Large intestine (tissue), 3 donors: ENCODE measurements at regions not wholly inside any gene's neighbourhood (a gene's known extent, or its start where the extent isn't known, plus 50 kb on each side); places are given as distances from the start of the nearest gene placed in this dataset.
A peak's percentile ranks its signal among the peaks of the same experiment; 100 is the strongest.

Experiments
- DNase-seq, 2 donors: peaks; one replicate each; pipeline versions ENCODE4 v3.0.0 to v3.0.0-alpha.2; 2013
- H3K27ac ChIP-seq: one replicate; pipeline ENCODE4 v1.5.1; 2013; ENCODE audit warnings: low read length
- H3K27me3 ChIP-seq: 2 replicates; pipeline ENCODE4 v1.6.1; 2013; ENCODE audit warnings: low read length; ENCODE audit not compliant: control insufficient read depth, insufficient read depth
- H3K36me3 ChIP-seq: 2 replicates; pipeline ENCODE4 v1.6.1; 2013; ENCODE audit warnings: low read length; ENCODE audit not compliant: control insufficient read depth, insufficient read depth
- H3K4me1 ChIP-seq: one replicate; pipeline ENCODE4 v1.6.1; 2013; ENCODE audit warnings: low read length; ENCODE audit not compliant: control insufficient read depth, insufficient read depth
- H3K4me3 ChIP-seq: one replicate; pipeline ENCODE4 v1.5.1; 2013; ENCODE audit warnings: low read length
- H3K9me3 ChIP-seq: one replicate; pipeline ENCODE4 v1.6.1; 2013; ENCODE audit warnings: mild to moderate bottlenecking, low read depth, low read length, moderate library complexity; ENCODE audit not compliant: control insufficient read depth
- WGBS: methylation state at CpG from one replicate; pipeline ENCODE4 v1.1.5; 2013; ENCODE audit warnings: low lambda C conversion rate; ENCODE audit not compliant: insufficient coverage; 5-methylcytosine and 5-hydroxymethylcytosine counted together

- H3K27ac ChIP-seq: no peak overlapping the region
- no CpG with 5 or more reads among the region's 3 CpGs for WGBS
- H3K36me3 ChIP-seq: no peaks in the 10 kb centered on the region
- DNase-seq: no peak
- H3K9me3 ChIP-seq: no peaks in the 10 kb centered on the region
- no peaks in the 10 kb centered on the region for H3K4me1 ChIP-seq
- no peak overlapping the region for H3K4me3 ChIP-seq
- no peaks in the 10 kb centered on the region for H3K27me3 ChIP-seq
These were observed 94.3 kb upstream of the ZC3H12C start for GRCh38 chr11:109998921-109999320.

DNA sequence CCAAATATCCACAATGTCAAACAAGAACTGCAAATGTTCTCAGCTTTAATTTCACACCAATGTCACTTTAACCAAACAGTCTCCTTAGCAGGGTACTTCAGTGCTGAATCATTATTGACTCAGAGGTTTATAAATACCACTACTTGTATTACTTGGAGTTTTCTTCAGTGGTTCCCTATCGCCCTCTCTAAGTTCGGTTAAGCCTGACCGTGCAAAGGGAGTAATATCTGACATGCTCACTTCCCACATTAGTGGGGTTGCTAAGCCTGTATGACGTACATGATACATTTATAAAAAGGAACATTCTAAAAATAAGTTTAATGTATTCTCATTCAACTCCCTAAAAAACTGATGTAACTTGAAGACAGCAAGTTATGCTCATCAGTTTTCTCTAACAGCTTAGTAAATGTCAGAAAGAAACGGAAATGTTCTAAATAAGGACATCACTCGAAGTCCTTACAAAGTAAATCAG lies 93.1 kb upstream of the ZC3H12C start:
- H3K4me3 ChIP-seq: no peak overlapping the region
- no peaks in the 10 kb centered on the region for H3K9me3 ChIP-seq
- H3K36me3 ChIP-seq: no peaks in the 10 kb centered on the region
- peak in 1 of 2 donors; percentile 18 for DNase-seq
- H3K27ac ChIP-seq: no peak overlapping the region
- H3K4me1 ChIP-seq: no peaks in the 10 kb centered on the region
- 88% methylated on average over 2 of the region's 6 CpGs for whole genome bisulfite sequencing
- H3K27me3 ChIP-seq: no peaks in the 10 kb centered on the region

DNA sequence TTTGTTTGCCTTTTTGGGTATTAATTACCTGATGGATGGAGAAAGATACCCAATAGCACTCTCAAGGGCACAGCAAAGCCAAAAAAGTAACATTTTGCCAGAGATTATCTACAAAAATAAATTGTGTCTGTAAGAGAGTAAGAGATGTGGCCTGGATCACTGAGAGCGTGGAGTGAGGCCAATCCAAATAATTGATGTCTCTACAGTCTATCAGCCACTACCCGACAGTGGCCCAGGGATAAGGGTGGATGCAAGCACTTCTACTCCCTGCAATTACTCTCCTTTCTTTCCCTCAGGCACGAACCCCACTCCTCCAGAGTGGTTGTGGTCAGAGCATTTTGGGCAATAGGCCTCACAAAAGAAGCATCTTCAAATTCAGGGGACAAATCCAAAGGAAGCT lies 92.3 kb upstream of the ZC3H12C start:
- DNase-seq: no peak

DNA sequence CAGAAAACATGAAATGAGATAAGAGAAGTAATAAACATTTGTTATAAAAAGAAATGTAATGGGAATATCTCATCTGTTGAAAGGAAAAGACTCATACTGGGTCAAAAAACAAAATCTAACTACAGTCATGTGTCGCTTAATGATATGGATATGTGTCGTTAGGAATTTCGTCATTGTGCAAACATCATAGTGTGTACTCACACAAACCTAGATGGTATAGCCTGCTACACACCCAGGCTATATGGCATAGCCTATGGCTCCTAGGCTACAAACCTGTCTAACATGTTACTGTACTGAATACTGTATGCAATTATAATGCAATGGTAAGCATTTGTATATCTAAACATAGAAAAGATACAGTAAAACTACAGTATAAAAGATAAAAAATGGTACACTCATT lies 89.8 kb upstream of the ZC3H12C start:
- Histone ChIP-seq H3K36me3 (no peaks in the 10 kb centered on the region), H3K27ac (no peak overlapping the region), H3K4me1 (no peaks in the 10 kb centered on the region), H3K4me3 (no peak overlapping the region), H3K27me3 (no peaks in the 10 kb centered on the region), H3K9me3 (no peaks in the 10 kb centered on the region)
- DNase-seq: peak; percentile 41 to 77
- WGBS: 50% methylated on average over 1 of the region's 3 CpGs

More for the DNA sequence above, 92.3 kb upstream of the ZC3H12C start:
- no peak overlapping the region for H3K4me3 ChIP-seq
- H3K36me3 ChIP-seq: no peaks in the 10 kb centered on the region
- H3K4me1 ChIP-seq: no peaks in the 10 kb centered on the region
- H3K27me3 ChIP-seq: no peaks in the 10 kb centered on the region
- whole genome bisulfite sequencing: no CpG with 5 or more reads among the region's 3 CpGs
- no peak overlapping the region for H3K27ac ChIP-seq
- no peaks in the 10 kb centered on the region for H3K9me3 ChIP-seq

- H3K9me3 ChIP-seq: peaks cover 15% of the 10 kb centered on the region
These were observed 81.6 kb upstream of the ZC3H12C start for GRCh38 chr11:110011595-110011994.

DNA sequence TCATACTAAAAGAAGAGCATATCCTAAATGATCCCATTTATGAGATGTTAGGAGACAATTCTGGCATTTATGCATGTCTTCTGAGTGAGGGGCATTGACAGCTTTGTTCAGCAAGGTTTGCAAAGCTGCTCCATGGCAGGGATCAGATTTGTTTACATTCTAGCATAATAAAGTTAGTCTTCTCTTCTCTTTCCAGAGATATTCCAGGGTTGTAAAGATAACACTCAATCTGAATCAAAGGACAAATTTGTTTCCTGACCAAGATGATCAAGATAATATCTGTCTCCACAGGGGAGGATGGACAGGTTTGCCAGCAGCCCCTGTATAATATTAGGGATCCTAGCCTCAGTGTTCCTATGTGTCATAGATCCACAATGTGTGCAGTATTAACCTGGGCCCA lies 77.5 kb upstream of the ZC3H12C start:
- Histone ChIP-seq H3K4me3 (no peak overlapping the region), H3K27ac (no peak overlapping the region), H3K36me3 (no peaks in the 10 kb centered on the region), H3K27me3 (no peaks in the 10 kb centered on the region), H3K9me3 (peaks cover 15% of the 10 kb centered on the region), H3K4me1 (no peaks in the 10 kb centered on the region)
- DNase-seq: no peak

More at GRCh38 chr11:110011595-110011994, 81.6 kb upstream of the ZC3H12C start:
- Histone ChIP-seq H3K4me3 (no peak overlapping the region), H3K27me3 (no peaks in the 10 kb centered on the region), H3K27ac (no peak overlapping the region), H3K36me3 (no peaks in the 10 kb centered on the region), H3K4me1 (no peaks in the 10 kb centered on the region)
- WGBS: 100% methylated on average over 1 of the region's 1 CpG
- no peak for DNase-seq

DNA sequence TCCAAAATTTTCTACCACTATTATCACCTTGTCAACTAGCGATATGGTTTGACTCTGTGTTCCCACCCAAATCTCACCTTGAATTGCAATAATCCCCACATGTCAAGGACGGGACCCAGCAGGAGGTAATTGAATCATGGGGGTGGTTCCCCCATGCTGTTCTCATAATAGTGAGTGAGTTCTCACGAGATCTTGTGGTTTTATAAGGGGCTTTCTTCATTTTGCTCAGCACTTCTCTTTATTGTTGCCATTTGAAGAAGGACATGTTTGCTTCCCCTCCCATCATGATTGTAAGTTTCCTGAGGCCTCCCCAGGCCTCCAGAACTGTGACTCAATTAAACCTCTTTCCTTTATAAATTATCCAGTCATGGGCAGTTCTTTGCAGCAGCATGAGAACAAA lies 73.5 kb upstream of the ZC3H12C start:
- no peak overlapping the region for H3K27ac ChIP-seq
- no peaks in the 10 kb centered on the region for H3K9me3 ChIP-seq
- no peaks in the 10 kb centered on the region for H3K27me3 ChIP-seq
- no CpG with 5 or more reads among the region's 3 CpGs for WGBS
- no peak for DNase-seq
- no peaks in the 10 kb centered on the region for H3K4me1 ChIP-seq
- no peaks in the 10 kb centered on the region for H3K36me3 ChIP-seq
- H3K4me3 ChIP-seq: no peak overlapping the region

- Histone ChIP-seq H3K27me3 (no peaks in the 10 kb centered on the region), H3K27ac (no peak overlapping the region), H3K4me1 (peaks cover 13% of the 10 kb centered on the region), H3K36me3 (no peaks in the 10 kb centered on the region), H3K9me3 (no peaks in the 10 kb centered on the region), H3K4me3 (no peak overlapping the region)
- DNase-seq: no peak
- WGBS: no CpG with 5 or more reads among the region's 1 CpG
These were observed 70.6 kb upstream of the ZC3H12C start for GRCh38 chr11:110022548-110022947.

DNA sequence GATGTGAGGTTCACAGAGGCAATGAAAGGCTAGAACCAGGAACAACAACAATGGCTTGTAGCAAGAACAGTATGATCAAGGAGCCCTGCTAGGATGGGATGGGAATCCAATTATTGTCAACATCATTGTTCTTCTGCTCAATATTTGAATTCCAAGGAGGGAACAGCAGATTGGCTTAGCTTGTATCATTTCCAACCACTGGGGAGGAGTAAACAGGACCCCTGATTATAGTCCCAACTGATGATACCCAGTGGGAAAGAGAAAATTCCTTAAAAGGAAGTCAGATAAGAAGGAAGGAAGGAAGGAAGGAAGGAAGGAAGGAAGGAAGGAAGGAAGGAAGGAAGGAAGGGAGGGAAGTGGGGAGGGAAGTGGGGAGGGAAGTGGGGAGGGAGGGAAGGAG lies 69.5 kb upstream of the ZC3H12C start:
- Histone ChIP-seq H3K9me3 (no peaks in the 10 kb centered on the region), H3K36me3 (no peaks in the 10 kb centered on the region), H3K27ac (no peak overlapping the region), H3K4me1 (peaks cover 13% of the 10 kb centered on the region), H3K27me3 (no peaks in the 10 kb centered on the region), H3K4me3 (no peak overlapping the region)
- DNase-seq: no peak

- no CpG with 5 or more reads among the region's 2 CpGs for WGBS
- Histone ChIP-seq H3K27me3 (no peaks in the 10 kb centered on the region), H3K4me3 (no peak overlapping the region), H3K36me3 (no peaks in the 10 kb centered on the region), H3K4me1 (peaks cover 13% of the 10 kb centered on the region), H3K9me3 (no peaks in the 10 kb centered on the region), H3K27ac (peak overlapping the region; percentile 41)
- DNase-seq: peak; percentile 43 to 77
These were observed 66.2 kb upstream of the ZC3H12C start for GRCh38 chr11:110026858-110027626.
